IMR-90 (cell line): ENCODE measurements at regions not wholly inside any gene's neighbourhood (a gene's known extent, or its start where the extent isn't known, plus 50 kb on each side); places are given as distances from the start of the nearest gene placed in this dataset.

Source experiments
- ATAC-seq: fragments of 200-7000 bp; cut with Tn5 transposase; 2 replicates; pipeline ENCODE4 v1.9.1; 2020; ENCODE audit warnings: low read depth, mild to moderate bottlenecking, moderate library complexity
- BruUV-seq: library from RNA; stranded (reverse); fragments of 400-500 nt; replicated peaks from 2 replicates; lab custom pipeline; 2021; lab: Mats Ljungman, UMichigan
- CTCF ChIA-PET: fragments of 300-600 bp; formaldehyde crosslinking; extraction: SDS; loops from one replicate; lab custom pipeline; 2021; ENCODE audit warnings: antibody characterized with exemption; lab: Yijun Ruan, JAX
- POLR2A ChIA-PET: fragments of 300-600 bp; sonication (Branson Sonifier 250); formaldehyde crosslinking; loops from one replicate; lab custom pipeline; 2022; ENCODE audit warnings: antibody characterized with exemption; ENCODE audit not compliant: unreplicated experiment; lab: Charles Lee
- DNase-seq: peaks from one replicate; pipeline ENCODE4 v3.0.0; 2013
- H2AFZ ChIP-seq: replicated peaks from 2 replicates; pipeline ENCODE3; 2013; ENCODE audit warnings: low read length, mild to moderate bottlenecking; ENCODE audit not compliant: poor library complexity
- H2AK5ac ChIP-seq: 2 replicates; pipeline ENCODE4 v1.6.1; 2013; ENCODE audit warnings: low read depth, low read length, inconsistent platforms
- H2AK9ac ChIP-seq: replicated peaks from 2 replicates; pipeline ENCODE3; 2013; ENCODE audit warnings: mild to moderate bottlenecking, low read depth, low read length, moderate library complexity; ENCODE audit not compliant: poor library complexity
- H2BK120ac ChIP-seq: 2 replicates; pipeline ENCODE4 v1.6.1; 2013; ENCODE audit warnings: low read depth, low read length, inconsistent platforms
- H2BK15ac ChIP-seq: 3 replicates; pipeline ENCODE4 v1.6.1; 2013; ENCODE audit warnings: low read depth, low read length, inconsistent platforms
- H2BK20ac ChIP-seq: 2 replicates; pipeline ENCODE4 v1.6.1; 2013; ENCODE audit warnings: low read depth, mild to moderate bottlenecking, inconsistent platforms, low read length, moderate library complexity
- H2BK5ac ChIP-seq: 2 replicates; pipeline ENCODE4 v1.6.1; 2013; ENCODE audit warnings: mild to moderate bottlenecking, low read depth, low read length, inconsistent platforms; ENCODE audit not compliant: poor library complexity, severe bottlenecking
- H3K14ac ChIP-seq: replicated peaks from 2 replicates; pipeline ENCODE4 v1.6.1; 2013; ENCODE audit warnings: low read depth, low read length, inconsistent platforms
- H3K18ac ChIP-seq: 2 replicates; pipeline ENCODE4 v1.6.1; 2013; ENCODE audit warnings: low read depth, low read length, control low read depth
- H3K23ac ChIP-seq: 2 replicates; pipeline ENCODE4 v1.6.1; 2013; ENCODE audit warnings: low read depth, low read length, inconsistent platforms
- H3K27ac ChIP-seq: 2 replicates; pipeline ENCODE4 v1.5.1; 2013; ENCODE audit warnings: mild to moderate bottlenecking, control low read depth, low read length; ENCODE audit not compliant: insufficient read depth
- H3K27me3 ChIP-seq: 2 replicates; pipeline ENCODE4 v1.6.1; 2013; ENCODE audit warnings: low read length; ENCODE audit not compliant: control insufficient read depth, insufficient read depth
- H3K36me3 ChIP-seq: 2 replicates; pipeline ENCODE4 v1.6.1; 2013; ENCODE audit warnings: low read length, mixed read lengths; ENCODE audit not compliant: control insufficient read depth, insufficient read depth
- H3K4ac ChIP-seq: 2 replicates; pipeline ENCODE4 v1.6.1; 2013; ENCODE audit warnings: low read depth, low read length, inconsistent platforms
- H3K4me1 ChIP-seq: 2 replicates; pipeline ENCODE4 v1.6.1; 2013; ENCODE audit warnings: low read length, mixed read lengths; ENCODE audit not compliant: control insufficient read depth, insufficient read depth
- H3K4me2 ChIP-seq: 2 replicates; pipeline ENCODE4 v1.6.1; 2013; ENCODE audit warnings: low read depth, mild to moderate bottlenecking, control low read depth, low read length, moderate library complexity
- H3K4me3 ChIP-seq: 2 replicates; pipeline ENCODE4 v1.5.1; 2013; ENCODE audit warnings: low read depth, mild to moderate bottlenecking, control low read depth, low read length, moderate library complexity; ENCODE audit not compliant: insufficient read depth
- H3K56ac ChIP-seq: 2 replicates; pipeline ENCODE4 v1.6.1; 2013; ENCODE audit warnings: low read length, inconsistent platforms; ENCODE audit not compliant: insufficient read depth; ENCODE audit errors: extremely low read depth
- H3K79me1 ChIP-seq, 2 experiments: 2 replicates each; pipeline ENCODE4 v1.6.1; 2013; ENCODE audit warnings: low read length in 2 of 2, inconsistent platforms in 1 of 2, low read depth in 1 of 2
- H3K9ac ChIP-seq: 2 replicates; pipeline ENCODE4 v1.6.1; 2013; ENCODE audit warnings: low read depth, low read length, control low read depth
- H3K9me1 ChIP-seq: 2 replicates; pipeline ENCODE4 v1.6.1; 2013; ENCODE audit warnings: low read length, inconsistent platforms; ENCODE audit not compliant: insufficient read depth
- H3K9me3 ChIP-seq: 2 replicates; pipeline ENCODE4 v1.6.1; 2013; ENCODE audit warnings: low read length; ENCODE audit not compliant: control insufficient read depth, insufficient read depth
- H4K20me1 ChIP-seq: 2 replicates; pipeline ENCODE4 v1.6.1; 2013; ENCODE audit warnings: low read length, inconsistent platforms; ENCODE audit not compliant: insufficient read depth
- H4K5ac ChIP-seq: 2 replicates; pipeline ENCODE4 v1.6.1; 2013; ENCODE audit warnings: mild to moderate bottlenecking, low read depth, low read length, control low read depth
- H4K8ac ChIP-seq, 2 experiments: 2 replicates each; pipeline ENCODE4 v1.6.1; 2013; ENCODE audit warnings: low read depth in 2 of 2, low read length in 2 of 2, control low read depth in 1 of 2, inconsistent platforms in 1 of 2
- H4K91ac ChIP-seq: 2 replicates; pipeline ENCODE4 v1.6.1; 2013; ENCODE audit warnings: low read depth, low read length, inconsistent platforms; ENCODE audit not compliant: insufficient read depth
- BHLHE40 ChIP-seq: fragments of 150-350 bp; IDR thresholded peaks from 2 replicates; pipeline ENCODE4 v1.6.1; 2016; ENCODE audit warnings: mild to moderate bottlenecking, low read depth, low read length
- CHD1 ChIP-seq: IDR thresholded peaks from 2 replicates; pipeline ENCODE4 v1.6.1; 2012; ENCODE audit warnings: low read depth, low read length, improper control_type of control experiment
- CTCF ChIP-seq: conservative IDR thresholded peaks from 2 replicates; pipeline ENCODE4 v1.5.1; 2012; ENCODE audit warnings: mild to moderate bottlenecking, low read depth, low read length, improper control_type of control experiment
- ELK1 ChIP-seq: fragments of 150-350 bp; IDR thresholded peaks from 2 replicates; pipeline ENCODE4 v1.6.1; 2016; ENCODE audit warnings: low read depth, mild to moderate bottlenecking, low read length, moderate library complexity, borderline replicate concordance
- FOS ChIP-seq: fragments of 150-350 bp; IDR thresholded peaks from 2 replicates; pipeline ENCODE4 v1.6.1; 2016; ENCODE audit warnings: low read depth, low read length
- MAFK ChIP-seq: IDR thresholded peaks from 2 replicates; pipeline ENCODE4 v1.6.1; 2012; ENCODE audit warnings: low read depth, low read length, improper control_type of control experiment
- MAZ ChIP-seq: IDR thresholded peaks from 2 replicates; pipeline ENCODE4 v1.6.1; 2012; ENCODE audit warnings: low read depth, mild to moderate bottlenecking, low read length, improper control_type of control experiment, moderate library complexity, borderline replicate concordance
- NFE2L2 ChIP-seq: fragments of 150-350 bp; IDR thresholded peaks from 2 replicates; pipeline ENCODE4 v1.6.1; 2016; ENCODE audit warnings: low read depth, mild to moderate bottlenecking, low read length
- POLR2A ChIP-seq: IDR thresholded peaks from 2 replicates; pipeline ENCODE4 v1.6.1; 2012; ENCODE audit warnings: mild to moderate bottlenecking, low read depth, low read length
- RAD21 ChIP-seq: IDR thresholded peaks from 2 replicates; pipeline ENCODE4 v1.6.1; 2012; ENCODE audit warnings: low read length, improper control_type of control experiment
- RCOR1 ChIP-seq: IDR thresholded peaks from 2 replicates; pipeline ENCODE4 v1.6.1; 2012; ENCODE audit warnings: mild to moderate bottlenecking, low read length, improper control_type of control experiment; ENCODE audit not compliant: insufficient replicate concordance
- RFX5 ChIP-seq: IDR thresholded peaks from 2 replicates; pipeline ENCODE4 v1.8.0; 2012; ENCODE audit warnings: low read depth, mild to moderate bottlenecking, low read length, moderate library complexity
- SMC3 ChIP-seq: fragments of 150-350 bp; IDR thresholded peaks from 2 replicates; pipeline ENCODE4 v1.6.1; 2016; ENCODE audit warnings: low read depth, mild to moderate bottlenecking, antibody characterized with exemption, low read length, moderate library complexity
- WGBS, 2 experiments: methylation state at CpG; one replicate each; pipeline versions ENCODE4 v1.1.5 to v1.1.7; 2013; ENCODE audit warnings: missing lambda C conversion rate in 2 of 2; ENCODE audit not compliant: insufficient read length in 1 of 2; ENCODE audit errors: extremely low coverage in 2 of 2; 5-methylcytosine and 5-hydroxymethylcytosine counted together
- dilution Hi-C: fragments of 300-500 bp; cut with HindIII; formaldehyde crosslinking; loops from one replicate; pipeline ENCODE4 v1.14.3; 2018; ENCODE audit warnings: low sequenced_read_pairs; ENCODE audit not compliant: unreplicated experiment
- in situ Hi-C: fragments of 300-500 bp; cut with MboI; formaldehyde crosslinking; loops from 3 replicates; pipeline ENCODE4 v1.14.3; 2019; ENCODE audit warnings: low sequenced_read_pairs, inconsistent platforms, mixed read lengths
- intact Hi-C: fragments of 100-400 bp; cut with micrococcal nuclease; formaldehyde crosslinking; loops from 2 replicates; pipeline ENCODE4 v1.10.0; 2022
- TF ChIP-seq, protein P1 (sequence below): fragments of 150-350 bp; IDR thresholded peaks from 2 replicates; pipeline ENCODE4 v1.6.1; 2017; ENCODE audit warnings: mild to moderate bottlenecking, antibody characterized with exemption, low read length, low read depth

GRCh38 chr5:167481345-167481744 lies 810.1 kb upstream of the WWC1 start:
- no peak for ATAC-seq
- intact Hi-C loops = no loop called here

More at GRCh38 chr5:167481345-167481744, 810.1 kb upstream of the WWC1 start:
- dilution Hi-C loops (no loop called here), in situ Hi-C loops (no loop called here)
- Histone ChIP-seq H3K14ac (no peak overlapping the region), H2BK120ac (no peak overlapping the region), H3K56ac (no peak overlapping the region), H3K4me2 (no peak overlapping the region), H3K27ac (no peak overlapping the region), H2BK15ac (no peak overlapping the region), H2AK9ac (no peak overlapping the region), H2AFZ (no peak overlapping the region), H3K9me3 (no peaks in the 10 kb centered on the region), H3K36me3 (no peaks in the 10 kb centered on the region), H4K91ac (no peak overlapping the region), H3K4ac (no peak overlapping the region), H3K27me3 (no peaks in the 10 kb centered on the region), H2BK20ac (no peak overlapping the region), H3K79me1 (no peaks in the 10 kb centered on the region), H4K20me1 (no peaks in the 10 kb centered on the region), H2AK5ac (no peak overlapping the region), H3K23ac (no peak overlapping the region), H3K4me1 (no peaks in the 10 kb centered on the region), H3K9ac (no peak overlapping the region), H3K18ac (no peak overlapping the region), H3K9me1 (no peaks in the 10 kb centered on the region), H3K4me3 (no peak overlapping the region), H2BK5ac (no peak overlapping the region), H4K5ac (no peak overlapping the region), H4K8ac (no peak overlapping the region)
- WGBS, 2 experiments = no CpG with 5 or more reads among the region's 8 CpGs
- no TSS peak for BruUV-seq
- DNase-seq = no peak
- TF ChIP-seq, protein P1, sequence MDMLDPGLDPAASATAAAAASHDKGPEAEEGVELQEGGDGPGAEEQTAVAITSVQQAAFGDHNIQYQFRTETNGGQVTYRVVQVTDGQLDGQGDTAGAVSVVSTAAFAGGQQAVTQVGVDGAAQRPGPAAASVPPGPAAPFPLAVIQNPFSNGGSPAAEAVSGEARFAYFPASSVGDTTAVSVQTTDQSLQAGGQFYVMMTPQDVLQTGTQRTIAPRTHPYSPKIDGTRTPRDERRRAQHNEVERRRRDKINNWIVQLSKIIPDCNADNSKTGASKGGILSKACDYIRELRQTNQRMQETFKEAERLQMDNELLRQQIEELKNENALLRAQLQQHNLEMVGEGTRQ = no peak
- TF ChIP-seq NFE2L2 (no peak), POLR2A (no peak), RCOR1 (no peak), CTCF (no peak), SMC3 (no peak), ELK1 (no peak), FOS (no peak), MAZ (no peak), CHD1 (no peak), BHLHE40 (no peak), MAFK (no peak), RAD21 (no peak), RFX5 (no peak)
- ChIA-PET POLR2A (no interaction called here), CTCF (no interaction called here)
